ENCODE measurements at regions not wholly inside any gene's neighbourhood (a gene's known extent, or its start where the extent isn't known, plus 50 kb on each side); places are given as distances from the start of the nearest gene placed in this dataset.

- TF ChIP-seq POLR2A (IDR thresholded peaks at IDR 0.05) (no peak), CTCF (IDR thresholded peaks at IDR 0.05) (no peak)
- Histone ChIP-seq H3K27ac (no peak overlapping the region), H3K4me1 (peaks cover 0 to 4% of the 10 kb centered on the region in 2 donors), H3K36me3 (no peaks in the 10 kb centered on the region), H3K4me3 (replicated peaks in 1 of 3) (no peak overlapping the region), H3K9me3 (no peaks in the 10 kb centered on the region), H3K27me3 (no peaks in the 10 kb centered on the region)
- DNase-seq, result no peak
- intact Hi-C loops (cut with DNase I), result no loop called here
Measured at GRCh38 chr1:214216779-214217178, 64.2 kb upstream of the SMYD2 start.

- TF ChIP-seq CTCF (IDR thresholded peaks at IDR 0.05) (no peak), POLR2A (IDR thresholded peaks at IDR 0.05) (no peak)
- intact Hi-C loops (cut with DNase I), result no loop called here
- no peak overlapping the region for H3K27ac ChIP-seq
- no peak for DNase-seq
- H3K27me3 ChIP-seq, result no peaks in the 10 kb centered on the region
- no peak overlapping the region for H3K4me3 ChIP-seq (replicated peaks in 1 of 3)
- H3K4me1 ChIP-seq, result no peaks in the 10 kb centered on the region
- 73 to 75% methylated on average over 4 of the region's 4 CpGs for WGBS, 2 donors
- no peaks in the 10 kb centered on the region for H3K36me3 ChIP-seq
- no peaks in the 10 kb centered on the region for H3K9me3 ChIP-seq
Measured at GRCh38 chr1:214219902-214220301, 61.1 kb upstream of the SMYD2 start.

DNA sequence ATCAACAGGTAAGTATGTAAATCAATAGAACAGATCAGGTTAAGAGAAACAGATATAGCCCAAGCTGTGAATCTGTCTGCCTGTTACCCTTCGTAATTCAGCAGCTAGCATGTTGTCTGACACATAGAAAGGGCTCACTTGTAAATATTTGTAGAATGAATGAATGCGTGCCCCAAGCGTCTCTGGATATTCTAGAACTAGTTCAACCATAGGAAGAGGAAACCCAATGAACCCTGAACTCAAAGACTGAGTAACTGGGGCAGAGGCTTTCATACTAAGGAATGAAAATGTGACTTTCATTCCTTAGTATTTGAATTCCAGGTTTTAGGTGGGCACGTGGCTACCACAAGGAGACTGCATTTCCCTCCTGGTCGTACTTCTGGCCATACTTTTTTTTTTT lies 60.1 kb upstream of the SMYD2 start:
- Histone ChIP-seq H3K27me3 (no peaks in the 10 kb centered on the region), H3K4me1 (no peaks in the 10 kb centered on the region), H3K9me3 (no peaks in the 10 kb centered on the region), H3K4me3 (replicated peaks in 1 of 3) (no peak overlapping the region), H3K36me3 (no peaks in the 10 kb centered on the region), H3K27ac (no peak overlapping the region)
- intact Hi-C loops (cut with DNase I), result no loop called here
- WGBS, 2 donors, result 91% methylated on average over 5 of the region's 5 CpGs
- TF ChIP-seq POLR2A (IDR thresholded peaks at IDR 0.05), result no peak
- no peak for TF ChIP-seq CTCF (IDR thresholded peaks at IDR 0.05)
- DNase-seq, result no peak

DNA sequence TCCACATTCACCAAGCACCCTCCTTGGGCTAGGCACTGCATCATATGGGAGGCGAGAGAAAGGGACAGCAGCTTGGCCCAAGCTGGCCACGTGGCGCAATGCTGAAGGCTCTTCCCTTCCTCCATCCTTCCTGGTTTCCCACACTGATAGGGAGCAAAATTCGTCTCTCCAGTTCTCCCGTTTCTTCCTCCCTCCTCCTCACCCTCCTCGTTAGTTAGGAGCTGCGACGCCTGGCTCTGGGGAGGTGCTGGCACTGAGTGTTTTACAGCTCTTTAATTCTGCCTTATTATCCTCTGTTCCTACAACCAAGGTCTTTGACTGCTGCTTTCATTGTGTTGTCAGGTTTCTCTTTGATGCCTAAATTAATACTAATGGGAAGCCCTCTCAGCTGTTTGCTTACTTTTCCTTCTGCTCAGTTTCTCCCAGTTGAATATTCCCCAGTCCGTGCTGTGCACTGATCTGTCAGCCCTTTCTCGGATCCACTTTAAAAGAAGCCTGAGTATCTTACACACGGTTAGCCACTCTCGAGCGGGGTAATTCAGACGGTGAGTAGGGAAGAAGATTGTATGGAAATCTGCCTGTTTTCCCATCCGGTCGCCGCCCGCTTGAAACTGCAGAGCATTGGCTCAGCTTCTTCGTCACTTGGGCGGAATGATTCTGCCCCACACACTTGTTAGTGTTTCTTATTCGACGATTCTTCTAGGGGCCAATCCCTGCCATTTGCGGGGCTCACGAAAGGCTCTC lies 56.2 kb upstream of the SMYD2 start:
- no peak overlapping the region for H3K4me3 ChIP-seq (replicated peaks in 1 of 3)

More for the DNA sequence above, 56.2 kb upstream of the SMYD2 start:
- 15 to 24% methylated on average over 24 of the region's 24 CpGs for WGBS, 2 donors
- no peaks in the 10 kb centered on the region for H3K9me3 ChIP-seq
- TF ChIP-seq POLR2A (IDR thresholded peaks at IDR 0.05), result no peak
- TF ChIP-seq CTCF (IDR thresholded peaks at IDR 0.05), result no peak
- no peak overlapping the region for H3K27ac ChIP-seq
- intact Hi-C loops (cut with DNase I), result no loop called here
- no peaks in the 10 kb centered on the region for H3K36me3 ChIP-seq
- no peaks in the 10 kb centered on the region for H3K27me3 ChIP-seq
- DNase-seq, result no peak
- no peaks in the 10 kb centered on the region for H3K4me1 ChIP-seq
